GM21576 (cell line): ENCODE measurements at regions not wholly inside any gene's neighbourhood (a gene's known extent, or its start where the extent isn't known, plus 50 kb on each side); places are given as distances from the start of the nearest gene placed in this dataset.

ENCODE experiments used
- ATAC-seq: cut with Tn5 transposase; IDR thresholded peaks from one replicate; pipeline ENCODE4 v1.9.1; 2021; ENCODE audit warnings: mild to moderate bottlenecking, moderate library complexity; ENCODE audit not compliant: unreplicated experiment

- no peak for ATAC-seq
Observed at GRCh38 chr2:150110548-150110947, 376.9 kb downstream of the RND3 start.

- ATAC-seq, result no peak
Observed at GRCh38 chr2:150109912-150110311, 377.6 kb downstream of the RND3 start.

GRCh38 chr2:150109028-150109427 is 378.4 kb downstream of the RND3 start:
- ATAC-seq, result no peak

GRCh38 chr2:150107816-150108215 is 379.7 kb downstream of the RND3 start:
- no peak for ATAC-seq

- ATAC-seq, result no peak
Observed at GRCh38 chr2:150107170-150107569, 380.3 kb downstream of the RND3 start.

- ATAC-seq, result no peak
Observed at GRCh38 chr2:150101947-150102346, 385.5 kb downstream of the RND3 start.

GRCh38 chr2:150100834-150101233 is 386.6 kb downstream of the RND3 start:
- ATAC-seq, result no peak

GRCh38 chr2:150100336-150100735 is 387.1 kb downstream of the RND3 start:
- ATAC-seq, result no peak

- no peak for ATAC-seq
Observed at GRCh38 chr2:150099805-150100204, 387.7 kb downstream of the RND3 start.

GRCh38 chr2:150097901-150098531 is 389.5 kb downstream of the RND3 start:
- no peak for ATAC-seq

GRCh38 chr2:150097402-150097801 is 390.1 kb downstream of the RND3 start:
- no peak for ATAC-seq

- ATAC-seq, result no peak
Observed at GRCh38 chr2:150095361-150096095, 391.9 kb downstream of the RND3 start.

GRCh38 chr2:150091846-150092245 is 395.6 kb downstream of the RND3 start:
- no peak for ATAC-seq

- no peak for ATAC-seq
Observed at GRCh38 chr2:150090031-150090430, 397.4 kb downstream of the RND3 start.

- no peak for ATAC-seq
Observed at GRCh38 chr2:150088538-150088937, 398.9 kb downstream of the RND3 start.

GRCh38 chr2:150085478-150085877 is 402.0 kb downstream of the RND3 start:
- no peak for ATAC-seq

GRCh38 chr2:150081775-150082481 is 405.5 kb downstream of the RND3 start:
- ATAC-seq, result no peak

GRCh38 chr2:150076281-150076680 is 411.2 kb downstream of the RND3 start:
- no peak for ATAC-seq

GRCh38 chr2:150075831-150076230 is 411.6 kb downstream of the RND3 start:
- ATAC-seq, result no peak

- no peak for ATAC-seq
Observed at GRCh38 chr2:150066490-150066889, 421.0 kb downstream of the RND3 start.

GRCh38 chr2:150063931-150064548 is 423.4 kb downstream of the RND3 start:
- ATAC-seq, result no peak
